K562 (cell line): ENCODE measurements at regions not wholly inside any gene's neighbourhood (a gene's known extent, or its start where the extent isn't known, plus 50 kb on each side); places are given as distances from the start of the nearest gene placed in this dataset.
"Not testable (repeated sequence)": the region's sequence is repeated elsewhere in the genome, so short reads cannot be mapped to it uniquely, and the experiment has no call there.

Experiments used
- ATAC-seq: fragments of 200-7000 bp; cut with Tn5 transposase; 3 replicates; pipeline ENCODE4 v1.9.1; 2020; ENCODE audit warnings: moderate library complexity
- BruUV-seq: library from RNA; stranded (reverse); fragments of 400-500 nt; replicated peaks from 2 replicates; lab custom pipeline; 2021; lab: Mats Ljungman, UMichigan
- CTCF ChIA-PET: fragments of 300-600 bp; formaldehyde crosslinking; extraction: SDS; loops from one replicate; lab custom pipeline; 2021; ENCODE audit warnings: low intra/inter-chr PET ratio; lab: Yijun Ruan, JAX
- POLR2A ChIA-PET: fragments of 300-600, 350-650 bp; sonication (Branson Sonifier 250); formaldehyde crosslinking; extraction: SDS; loops from one replicate; lab custom pipeline; 2021; ENCODE audit warnings: antibody characterized with exemption, inconsistent platforms; lab: Yijun Ruan, JAX
- DNase-seq, 4 experiments: peaks; one replicate each; pipeline versions ENCODE4 v3.0.0 to v3.0.0-alpha.2; 2011 to 2018; ENCODE audit warnings: low spot score in 3 of 4, mixed read lengths in 3 of 4; ENCODE audit errors: extremely low read depth in 1 of 4
- FAIRE-seq: peaks from 2 replicates; lab custom pipeline; 2011; peaks lifted over from hg19 to GRCh38; lab: Jason Lieb, UNC
- H2AFZ ChIP-seq: 2 replicates; pipeline ENCODE4 v1.6.0; 2011; ENCODE audit warnings: low read depth, low read length, control low read depth, inconsistent platforms
- H3K27ac ChIP-seq: fragments of 200-600 bp; 3 replicates; pipeline ENCODE4 v1.8.0; 2011; ENCODE audit warnings: low read depth, mild to moderate bottlenecking, control low read depth, inconsistent platforms, low read length, moderate library complexity, mixed read lengths; ENCODE audit errors: extremely low read depth
- H3K27me3 ChIP-seq, 2 experiments: fragments of 300-600 bp in 1 of 2; 2 replicates in 1 of 2; 3 replicates in 1 of 2; pipeline versions ENCODE4 v1.6.0 to v1.8.0; 2011; ENCODE audit warnings: inconsistent platforms in 2 of 2, low read length in 2 of 2, mild to moderate bottlenecking in 1 of 2, mixed read lengths in 1 of 2, moderate library complexity in 1 of 2; ENCODE audit not compliant: control insufficient read depth in 2 of 2, insufficient read depth in 2 of 2
- H3K36me3 ChIP-seq: fragments of 300-600 bp; 3 replicates; pipeline ENCODE4 v1.8.0; 2011; ENCODE audit warnings: mild to moderate bottlenecking, low read length, inconsistent platforms; ENCODE audit not compliant: control insufficient read depth, insufficient read depth
- H3K4me1 ChIP-seq, 2 experiments: fragments of 200-600 bp in 1 of 2; replicated peaks in 1 of 2; 2 replicates in 1 of 2; 3 replicates in 1 of 2; pipeline versions ENCODE4 v1.5.1 to v1.8.0; 2011; ENCODE audit warnings: inconsistent platforms in 2 of 2, low read length in 2 of 2, mild to moderate bottlenecking in 1 of 2, mixed read lengths in 1 of 2, moderate library complexity in 1 of 2; ENCODE audit not compliant: control insufficient read depth in 2 of 2, insufficient read depth in 2 of 2
- H3K4me2 ChIP-seq: 2 replicates; pipeline ENCODE4 v1.6.1; 2011; ENCODE audit warnings: low read length, control low read depth, inconsistent platforms, mixed read lengths; ENCODE audit not compliant: insufficient read depth
- H3K4me3 ChIP-seq: fragments of 200-600 bp; sonication (generic), shearing (Covaris generic); 2 replicates; pipeline ENCODE4 v1.5.1; 2016; ENCODE audit warnings: control low read depth, inconsistent platforms
- H3K79me2 ChIP-seq: fragments of 200-600 bp; 3 replicates; pipeline ENCODE4 v1.8.0; 2011; ENCODE audit warnings: low read length, inconsistent platforms; ENCODE audit not compliant: control insufficient read depth, insufficient read depth
- H3K9ac ChIP-seq, 2 experiments: 2 replicates each; pipeline versions ENCODE4 v1.6.0 to v1.6.1; 2011; ENCODE audit warnings: low read depth in 2 of 2, low read length in 2 of 2, control low read depth in 1 of 2, inconsistent platforms in 1 of 2, mild to moderate bottlenecking in 1 of 2, mixed read lengths in 1 of 2; ENCODE audit not compliant: insufficient read depth in 1 of 2
- H3K9me1 ChIP-seq: one replicate; pipeline ENCODE4 v1.6.0; 2011; ENCODE audit warnings: inconsistent platforms, mild to moderate bottlenecking, low read length, moderate library complexity; ENCODE audit not compliant: control insufficient read depth, insufficient read depth
- H3K9me3 ChIP-seq: replicated peaks from 2 replicates; pipeline ENCODE4 v1.5.1; 2011; ENCODE audit warnings: low read depth, low read length, inconsistent platforms; ENCODE audit not compliant: control insufficient read depth, insufficient read depth
- H4K20me1 ChIP-seq: replicated peaks from 2 replicates; pipeline ENCODE4 v1.6.1; 2011; ENCODE audit warnings: low read length, inconsistent platforms, mixed read lengths; ENCODE audit not compliant: control insufficient read depth, insufficient read depth
- WGBS: fragments of 100-300 bp; shearing (Covaris generic); methylation state at CpG from one replicate; pipeline ENCODE4 v1.1.6; 2016; ENCODE audit warnings: low coverage, mixed read lengths; ENCODE audit not compliant: insufficient coverage; ENCODE audit errors: missing lambda C conversion rate; 5-methylcytosine and 5-hydroxymethylcytosine counted together
- in situ Hi-C: fragments of 300-500 bp; cut with MboI; formaldehyde crosslinking; loops from 4 replicates; pipeline ENCODE4 v1.15.0; 2018; ENCODE audit warnings: inconsistent platforms, mixed read lengths
- intact Hi-C: fragments of 100-400 bp; cut with micrococcal nuclease; formaldehyde crosslinking; loops from 2 replicates; pipeline ENCODE4 v1.14.2; 2022

GRCh38 chr2:87409601-87410000, 338.3 kb upstream of the PLGLB2 start:
- POLR2A ChIA-PET, DNase-seq, H3K27ac ChIP-seq, BruUV-seq, H3K9me1 ChIP-seq, H3K36me3 ChIP-seq, H3K4me1 ChIP-seq, H3K4me3 ChIP-seq, intact Hi-C loops, H4K20me1 ChIP-seq, H3K27me3 ChIP-seq, in situ Hi-C loops, H3K79me2 ChIP-seq, ATAC-seq, H2AFZ ChIP-seq, H3K9me3 ChIP-seq, CTCF ChIA-PET, H3K9ac ChIP-seq, H3K4me2 ChIP-seq, FAIRE-seq: not testable (repeated sequence)
- no CpG with 5 or more reads among the region's 4 CpGs for WGBS

GRCh38 chr2:87410371-87410770, 337.5 kb upstream of the PLGLB2 start:
- H3K36me3 ChIP-seq, H3K4me2 ChIP-seq, H2AFZ ChIP-seq, FAIRE-seq, intact Hi-C loops, H3K9ac ChIP-seq, H3K27ac ChIP-seq, in situ Hi-C loops, H4K20me1 ChIP-seq, H3K4me1 ChIP-seq, CTCF ChIA-PET, H3K79me2 ChIP-seq, H3K9me1 ChIP-seq, ATAC-seq, DNase-seq, H3K27me3 ChIP-seq, H3K9me3 ChIP-seq, BruUV-seq, H3K4me3 ChIP-seq, POLR2A ChIA-PET: not testable (repeated sequence)
- no CpG with 5 or more reads among the region's 3 CpGs for WGBS

- H2AFZ ChIP-seq, FAIRE-seq, H3K9me3 ChIP-seq, CTCF ChIA-PET, H3K9ac ChIP-seq, H4K20me1 ChIP-seq, intact Hi-C loops, ATAC-seq, H3K36me3 ChIP-seq, H3K4me2 ChIP-seq, H3K79me2 ChIP-seq, H3K4me1 ChIP-seq, H3K27me3 ChIP-seq, DNase-seq, H3K4me3 ChIP-seq, H3K9me1 ChIP-seq, H3K27ac ChIP-seq, BruUV-seq, in situ Hi-C loops, POLR2A ChIA-PET: not testable (repeated sequence)
- WGBS = 0% methylated on average over 1 of the region's 7 CpGs
Measured at GRCh38 chr2:87412036-87412820, 335.7 kb upstream of the PLGLB2 start.

GRCh38 chr2:87414331-87414730, 333.6 kb upstream of the PLGLB2 start:
- H3K36me3 ChIP-seq, H3K4me3 ChIP-seq, H3K9ac ChIP-seq, H3K9me1 ChIP-seq, H4K20me1 ChIP-seq, H3K4me1 ChIP-seq, in situ Hi-C loops, BruUV-seq, ATAC-seq, DNase-seq, intact Hi-C loops, FAIRE-seq, H3K4me2 ChIP-seq, H3K9me3 ChIP-seq, CTCF ChIA-PET, H3K27ac ChIP-seq, H3K27me3 ChIP-seq, H2AFZ ChIP-seq, POLR2A ChIA-PET, H3K79me2 ChIP-seq: not testable (repeated sequence)
- 0% methylated on average over 1 of the region's 1 CpG for WGBS
